ENCODE measurements at regions not wholly inside any gene's neighbourhood (a gene's known extent, or its start where the extent isn't known, plus 50 kb on each side); places are given as distances from the start of the nearest gene placed in this dataset.

GRCh38 chr3:162200836-162201235 is 704.2 kb downstream of the OTOL1 start:
- no peak overlapping the region for H2AFZ ChIP-seq (ENCODE audit: control insufficient read depth, low read depth, low read length)
- H3K4me2 ChIP-seq (ENCODE audit: control insufficient read depth, insufficient read depth): no peak overlapping the region
- intact Hi-C loops (cut with micrococcal nuclease; ENCODE audit: unreplicated experiment) (no loop called here), in situ Hi-C loops (cut with MboI) (no loop called here)
- no peak overlapping the region for H3K4me3 ChIP-seq
- DNase-seq (ENCODE audit: low read depth, low spot score): no peak
- TF ChIP-seq SIX5 (IDR thresholded peaks at IDR 0.05; ENCODE audit: low read depth, low read length, severe bottlenecking) (no peak), TARDBP (IDR thresholded peaks at IDR 0.05; ENCODE audit: borderline replicate concordance) (no peak), RFX5 (IDR thresholded peaks at IDR 0.05; ENCODE audit: low read depth, low read length) (no peak), RUNX3 (IDR thresholded peaks at IDR 0.05; ENCODE audit: low read length) (no peak), FOXK2 (IDR thresholded peaks at IDR 0.05) (no peak), CREB1 (IDR thresholded peaks at IDR 0.05; ENCODE audit: low read depth) (no peak), POLR2A (IDR thresholded peaks at IDR 0.05; ENCODE audit: low read depth, low read length) (no peak), NR2C1 (IDR thresholded peaks at IDR 0.05) (no peak), KLF5 (IDR thresholded peaks at IDR 0.05; ENCODE audit: partially characterized antibody) (no peak), RAD51 (IDR thresholded peaks at IDR 0.05) (no peak), YY1 (IDR thresholded peaks at IDR 0.05; ENCODE audit: low read depth, low read length) (no peak), POLR2AphosphoS5 (IDR thresholded peaks at IDR 0.05; ENCODE audit: low read length) (no peak), TBL1XR1 (IDR thresholded peaks at IDR 0.05; ENCODE audit: low read depth, low read length) (no peak), ZSCAN29 (IDR thresholded peaks at IDR 0.05) (no peak), RELA (IDR thresholded peaks at IDR 0.05; ENCODE audit: borderline replicate concordance, partially characterized antibody) (no peak), BRCA1 (IDR thresholded peaks at IDR 0.05; ENCODE audit: low read depth, low read length) (no peak), MYB (IDR thresholded peaks at IDR 0.05; ENCODE audit: borderline replicate concordance, low read depth, low read length) (no peak), ZNF24 (IDR thresholded peaks at IDR 0.05) (no peak), MEF2A (IDR thresholded peaks at IDR 0.05; ENCODE audit: insufficient read depth, low read depth, low read length) (no peak), FOS (IDR thresholded peaks at IDR 0.05; ENCODE audit: borderline replicate concordance, extremely low read depth, insufficient read length) (no peak)
- ChIA-PET CTCF (no interaction called here), RAD21 (ENCODE audit: unreplicated experiment) (no interaction called here), POLR2A (no interaction called here), SMC1A (ENCODE audit: uncharacterized antibody, unreplicated experiment) (no interaction called here)
- no peaks in the 10 kb centered on the region for H4K20me1 ChIP-seq (ENCODE audit: control insufficient read depth, insufficient read depth)
- WGBS (ENCODE audit: insufficient coverage, insufficient replicate concordance, low lambda C conversion rate, missing lambda C conversion rate): 12% methylated on average over 7 of the region's 7 CpGs
- no TSS peak for BruUV-seq (replicated peaks)
- no peaks in the 10 kb centered on the region for H3K4me1 ChIP-seq (ENCODE audit: control insufficient read depth, insufficient read depth, low read length)
- H3K9ac ChIP-seq (ENCODE audit: control insufficient read depth, insufficient read depth, low read length): no peak overlapping the region
- H3K27me3 ChIP-seq (replicated peaks in 1 of 2; ENCODE audit: control insufficient read depth in 2 of 2, insufficient read depth in 2 of 2, low read length in 1 of 2): no peaks in the 10 kb centered on the region
- H3K27ac ChIP-seq (ENCODE audit: control insufficient read depth, insufficient read depth): no peak overlapping the region
- H3K79me2 ChIP-seq (ENCODE audit: control insufficient read depth, insufficient read depth, low read length): no peaks in the 10 kb centered on the region
- H3K36me3 ChIP-seq (ENCODE audit: control insufficient read depth in 2 of 2, insufficient read depth in 2 of 2, low read length in 1 of 2): no peaks in the 10 kb centered on the region
- no peak for FAIRE-seq
- no peak for ATAC-seq
- H3K9me3 ChIP-seq (replicated peaks; ENCODE audit: control insufficient read depth, insufficient read depth, low read length): no peaks in the 10 kb centered on the region
